H1 (cell line): ENCODE measurements at regions not wholly inside any gene's neighbourhood (a gene's known extent, or its start where the extent isn't known, plus 50 kb on each side); places are given as distances from the start of the nearest gene placed in this dataset.

Experiments
- CTCF ChIA-PET: fragments of 300-600 bp; sonication (Branson Sonifier 250); formaldehyde crosslinking; loops from one replicate; lab custom pipeline; 2021; ENCODE audit not compliant: partially characterized antibody; lab: Charles Lee
- POLR2A ChIA-PET: fragments of 300-600 bp; sonication (Branson Sonifier 250); formaldehyde crosslinking; loops from one replicate; lab custom pipeline; 2021; ENCODE audit warnings: inconsistent platforms; ENCODE audit not compliant: partially characterized antibody; lab: Charles Lee
- DNase-seq, 2 experiments: peaks; one replicate each; pipeline versions ENCODE4 v3.0.0 to v3.0.0-alpha.2; 2010 to 2022; ENCODE audit warnings: low spot score in 2 of 2, low read depth in 1 of 2, mixed read lengths in 1 of 2
- FAIRE-seq: peaks from 2 replicates; lab custom pipeline; 2011; peaks lifted over from hg19 to GRCh38; lab: Jason Lieb, UNC
- H2AFZ ChIP-seq: 2 replicates; pipeline ENCODE4 v1.8.1; 2012; ENCODE audit warnings: low read length, inconsistent platforms
- H2AK5ac ChIP-seq: 2 replicates; pipeline ENCODE4 v1.6.1; 2013; ENCODE audit warnings: low read depth, low read length
- H2BK120ac ChIP-seq: replicated peaks from 2 replicates; pipeline ENCODE3; 2013; ENCODE audit warnings: low read depth, low read length, inconsistent platforms
- H2BK12ac ChIP-seq: 2 replicates; pipeline ENCODE4 v1.6.1; 2013; ENCODE audit warnings: low read depth, low read length
- H2BK15ac ChIP-seq: 2 replicates; pipeline ENCODE4 v1.6.1; 2013; ENCODE audit warnings: low read length
- H2BK20ac ChIP-seq: 2 replicates; pipeline ENCODE4 v1.6.1; 2013; ENCODE audit warnings: low read length
- H2BK5ac ChIP-seq: 2 replicates; pipeline ENCODE4 v1.6.1; 2013; ENCODE audit warnings: low read depth, low read length
- H3K14ac ChIP-seq: 2 replicates; pipeline ENCODE4 v1.6.1; 2013; ENCODE audit warnings: inconsistent platforms; ENCODE audit not compliant: insufficient read length
- H3K18ac ChIP-seq: 2 replicates; pipeline ENCODE4 v1.6.1; 2013; ENCODE audit warnings: low read length; ENCODE audit errors: extremely low read depth
- H3K23ac ChIP-seq: 2 replicates; pipeline ENCODE4 v1.6.1; 2013; ENCODE audit warnings: inconsistent platforms; ENCODE audit not compliant: insufficient read length
- H3K23me2 ChIP-seq: 2 replicates; pipeline ENCODE4 v1.6.1; 2013; ENCODE audit warnings: low read depth, low read length
- H3K27ac ChIP-seq: 2 replicates; pipeline ENCODE4 v1.6.1; 2011; ENCODE audit warnings: low read depth, low read length, inconsistent platforms
- H3K27me3 ChIP-seq, 4 experiments: replicated peaks in 1 of 4; 1 replicate in 1 of 4; 2 replicates in 3 of 4; pipeline versions ENCODE4 v1.6.1 to v1.8.1; 2011 to 2013; ENCODE audit warnings: low read length in 3 of 4, mild to moderate bottlenecking in 3 of 4, inconsistent platforms in 2 of 4, mixed read lengths in 2 of 4, moderate library complexity in 1 of 4; ENCODE audit not compliant: control insufficient read depth in 3 of 4, insufficient read depth in 3 of 4; ENCODE audit errors: extremely low read depth in 1 of 4
- H3K36me3 ChIP-seq, 4 experiments: 2 replicates each; pipeline versions ENCODE4 v1.6.1 to v1.8.1; 2011 to 2013; ENCODE audit warnings: mild to moderate bottlenecking in 4 of 4, low read length in 3 of 4, moderate library complexity in 2 of 4, control low read depth in 1 of 4, inconsistent platforms in 1 of 4; ENCODE audit not compliant: insufficient read depth in 4 of 4, control insufficient read depth in 2 of 4
- H3K4ac ChIP-seq: replicated peaks from 2 replicates; pipeline ENCODE3; 2013; ENCODE audit warnings: low read length, low read depth, mixed read lengths, inconsistent platforms; ENCODE audit not compliant: insufficient read length
- H3K4me1 ChIP-seq, 4 experiments: replicated peaks in 1 of 4; 1 replicate in 1 of 4; 2 replicates in 3 of 4; pipeline versions ENCODE4 v1.6.1 to v1.8.1; 2011 to 2013; ENCODE audit warnings: low read length in 3 of 4, inconsistent platforms in 2 of 4, mixed read lengths in 1 of 4; ENCODE audit not compliant: insufficient read depth in 4 of 4, control insufficient read depth in 3 of 4
- H3K4me2 ChIP-seq, 2 experiments: 2 replicates each; pipeline versions ENCODE4 v1.6.1 to v1.8.1; 2011 to 2013; ENCODE audit warnings: low read depth in 2 of 2, low read length in 2 of 2, control low read depth in 1 of 2, inconsistent platforms in 1 of 2, mild to moderate bottlenecking in 1 of 2; ENCODE audit not compliant: insufficient read depth in 1 of 2
- H3K4me3 ChIP-seq, 4 experiments: fragments of 200-600, 300-600 bp in 1 of 4; sonication (generic), shearing (Covaris generic), sonication (Bioruptor Twin) in 1 of 4; 2 replicates each; pipeline versions ENCODE4 v1.5.1 to v1.8.1; 2011 to 2016; ENCODE audit warnings: low read length in 4 of 4, low read depth in 3 of 4, control low read depth in 2 of 4, inconsistent platforms in 2 of 4, mild to moderate bottlenecking in 2 of 4, mixed read lengths in 1 of 4, moderate library complexity in 1 of 4; ENCODE audit not compliant: insufficient read depth in 2 of 4; ENCODE audit errors: extremely low read depth in 1 of 4
- H3K56ac ChIP-seq: replicated peaks from 2 replicates; pipeline ENCODE3; 2013; ENCODE audit warnings: low read depth, mild to moderate bottlenecking, mixed read lengths, low read length, inconsistent platforms; ENCODE audit not compliant: insufficient read length
- H3K79me1 ChIP-seq: 2 replicates; pipeline ENCODE4 v1.6.1; 2013; ENCODE audit warnings: low read depth, low read length, control low read depth
- H3K79me2 ChIP-seq, 2 experiments: 2 replicates each; pipeline versions ENCODE4 v1.6.1 to v1.8.1; 2012 to 2013; ENCODE audit warnings: low read length in 2 of 2, mild to moderate bottlenecking in 2 of 2, inconsistent platforms in 1 of 2; ENCODE audit not compliant: insufficient read depth in 2 of 2, control insufficient read depth in 1 of 2
- H3K9ac ChIP-seq, 4 experiments: replicated peaks in 1 of 4; 1 replicate in 1 of 4; 2 replicates in 3 of 4; pipeline versions ENCODE4 v1.6.1 to v1.8.1; 2011 to 2013; ENCODE audit warnings: low read depth in 3 of 4, low read length in 3 of 4, control low read depth in 2 of 4, mild to moderate bottlenecking in 2 of 4, moderate library complexity in 2 of 4, inconsistent platforms in 1 of 4; ENCODE audit errors: extremely low read depth in 1 of 4
- H3K9me3 ChIP-seq, 2 experiments: 2 replicates each; pipeline versions ENCODE4 v1.6.1 to v1.8.1; 2012 to 2013; ENCODE audit warnings: mild to moderate bottlenecking in 2 of 2, moderate library complexity in 2 of 2, control low read depth in 1 of 2, inconsistent platforms in 1 of 2, low read depth in 1 of 2, low read length in 1 of 2, mixed read lengths in 1 of 2; ENCODE audit not compliant: insufficient read depth in 2 of 2
- H4K20me1 ChIP-seq, 2 experiments: replicated peaks in 1 of 2; 2 replicates each; pipeline versions ENCODE3 to v1.8.1; 2011 to 2013; ENCODE audit warnings: inconsistent platforms in 2 of 2, low read length in 2 of 2, mild to moderate bottlenecking in 1 of 2; ENCODE audit not compliant: insufficient read depth in 2 of 2, control insufficient read depth in 1 of 2
- H4K5ac ChIP-seq: 2 replicates; pipeline ENCODE4 v1.6.1; 2013; ENCODE audit warnings: low read length, low read depth, mixed read lengths, inconsistent platforms; ENCODE audit not compliant: insufficient read length
- H4K8ac ChIP-seq: 2 replicates; pipeline ENCODE4 v1.8.0; 2013; ENCODE audit warnings: mild to moderate bottlenecking, moderate library complexity, low read length, inconsistent platforms; ENCODE audit not compliant: insufficient read depth; ENCODE audit errors: extremely low read depth
- H4K91ac ChIP-seq: replicated peaks from 2 replicates; pipeline ENCODE3; 2013; ENCODE audit warnings: low read length, mixed read lengths, inconsistent platforms; ENCODE audit not compliant: insufficient read length
- BACH1 ChIP-seq: IDR thresholded peaks from 2 replicates; pipeline ENCODE4 v1.6.1; 2012; ENCODE audit warnings: low read length, improper control_type of control experiment
- BCL11A ChIP-seq, 2 experiments: IDR thresholded peaks; one replicate each; pipeline ENCODE4 v1.6.1; 2011; ENCODE audit warnings: low read depth in 2 of 2, low read length in 2 of 2, mild to moderate bottlenecking in 2 of 2
- CTBP2 ChIP-seq: IDR thresholded peaks from 2 replicates; pipeline ENCODE4 v1.7.0; 2011; ENCODE audit warnings: borderline replicate concordance, mild to moderate bottlenecking, moderate library complexity, mixed read lengths, low read length; ENCODE audit not compliant: insufficient read depth, insufficient read length
- GTF2F1 ChIP-seq: IDR thresholded peaks from 2 replicates; pipeline ENCODE4 v1.6.1; 2012; ENCODE audit warnings: low read depth, low read length, improper control_type of control experiment, borderline replicate concordance
- MAFK ChIP-seq: IDR thresholded peaks from 2 replicates; pipeline ENCODE4 v1.6.1; 2012; ENCODE audit warnings: low read depth, mild to moderate bottlenecking, improper control_type of control experiment, low read length
- NANOG ChIP-seq: IDR thresholded peaks from 2 replicates; pipeline ENCODE4 v1.6.1; 2011; ENCODE audit warnings: low read length, low read depth, mild to moderate bottlenecking, inconsistent platforms; ENCODE audit not compliant: insufficient read depth, poor library complexity, severe bottlenecking
- RFX5 ChIP-seq: IDR thresholded peaks from 2 replicates; pipeline ENCODE4 v1.6.1; 2011; ENCODE audit warnings: low read depth, low read length, improper control_type of control experiment, borderline replicate concordance
- RNF2 ChIP-seq: fragments of 200-900, 300-1000 bp; sonication (generic); IDR thresholded peaks from 2 replicates; pipeline ENCODE4 v1.7.1; 2016; ENCODE audit warnings: borderline replicate concordance, low read depth, mild to moderate bottlenecking, antibody characterized with exemption, low read length; ENCODE audit not compliant: poor library complexity, severe bottlenecking; ENCODE audit errors: missing control alignments
- RXRA ChIP-seq: IDR thresholded peaks from 2 replicates; pipeline ENCODE4 v1.6.1; 2011; ENCODE audit warnings: low read depth, mild to moderate bottlenecking, low read length, moderate library complexity; ENCODE audit not compliant: insufficient read depth
- SIN3A ChIP-seq, 2 experiments: IDR thresholded peaks in 1 of 2; conservative IDR thresholded peaks in 1 of 2; 2 replicates each; pipeline ENCODE4 v1.6.1; 2011 to 2012; ENCODE audit warnings: low read length in 2 of 2, improper control_type of control experiment in 1 of 2, low read depth in 1 of 2, mild to moderate bottlenecking in 1 of 2
- SIRT6 ChIP-seq: IDR thresholded peaks from one replicate; pipeline ENCODE4 v1.7.1; 2012; ENCODE audit warnings: low read length, inconsistent platforms
- TCF12 ChIP-seq: IDR thresholded peaks from 2 replicates; pipeline ENCODE4 v1.6.1; 2011; ENCODE audit warnings: low read depth, mild to moderate bottlenecking, low read length
- YY1 ChIP-seq: IDR thresholded peaks from 2 replicates; pipeline ENCODE4 v1.6.1; 2011; ENCODE audit warnings: low read depth, mild to moderate bottlenecking, low read length
- WGBS, 2 experiments: shearing (Covaris generic) in 1 of 2; methylation state at CpG; one replicate each; pipeline versions ENCODE4 v1.1.6 to v1.1.7; 2013 to 2015; ENCODE audit warnings: low lambda C conversion rate in 2 of 2, mixed read lengths in 2 of 2, inconsistent platforms in 1 of 2, low coverage in 1 of 2, missing lambda C conversion rate in 1 of 2; ENCODE audit not compliant: insufficient replicate concordance in 2 of 2, insufficient coverage in 1 of 2, insufficient read length in 1 of 2; ENCODE audit errors: extremely low coverage in 1 of 2, missing lambda C conversion rate in 1 of 2; 5-methylcytosine and 5-hydroxymethylcytosine counted together

DNA sequence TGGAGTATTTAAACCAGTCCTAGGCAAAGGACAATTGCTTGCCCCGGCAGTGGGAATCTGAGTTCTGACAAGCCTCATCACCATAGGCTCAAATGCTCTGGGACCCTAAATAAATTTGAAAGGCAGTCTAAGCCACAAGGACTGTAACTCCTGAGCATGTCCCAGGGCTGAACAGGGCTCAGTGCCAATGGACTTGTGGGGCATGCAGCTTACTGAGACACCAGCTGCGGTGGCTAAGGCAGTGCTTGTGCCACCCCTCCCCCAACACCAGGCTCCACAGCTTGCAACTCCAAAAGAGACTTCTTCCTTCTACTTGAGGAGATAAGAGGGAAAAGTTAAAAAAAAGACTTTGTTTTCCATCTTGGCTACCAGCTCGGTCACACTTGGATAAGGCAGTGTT is 289.7 kb upstream of the DCBLD2 start:
- H2BK20ac ChIP-seq: no peak overlapping the region
- POLR2A ChIA-PET: no interaction called here
- H2BK5ac ChIP-seq: no peak overlapping the region
- no peak overlapping the region for H3K9ac ChIP-seq
- no peaks in the 10 kb centered on the region for H3K79me1 ChIP-seq
- H4K8ac ChIP-seq: no peak overlapping the region
- H3K4me3 ChIP-seq: no peak overlapping the region
- H3K23me2 ChIP-seq: no peaks in the 10 kb centered on the region
- no peaks in the 10 kb centered on the region for H3K36me3 ChIP-seq
- no peak overlapping the region for H2BK120ac ChIP-seq
- peaks cover 0 to 1% (median 0%) of the 10 kb centered on the region in 4 experiments; a peak in 1 of 7 replicates for H3K27me3 ChIP-seq
- no peak overlapping the region for H3K4ac ChIP-seq
- H2BK12ac ChIP-seq: no peak overlapping the region
- H3K4me2 ChIP-seq: no peak overlapping the region
- TF ChIP-seq YY1: no peak
- no peak for TF ChIP-seq SIN3A (conservative IDR thresholded peaks at IDR 0.05 in 1 of 2, IDR thresholded peaks at IDR 0.05 in 1 of 2; ENCODE audit: low read depth in 1 of 2, low read length in 2 of 2)
- TF ChIP-seq RXRA: no peak
- no peak for TF ChIP-seq RNF2
- TF ChIP-seq BACH1: no peak
- no peak for TF ChIP-seq CTBP2
- no peak for TF ChIP-seq TCF12
- no peak for TF ChIP-seq RFX5
- TF ChIP-seq NANOG: no peak
- no peak for TF ChIP-seq SIRT6
- no peak for TF ChIP-seq BCL11A (IDR thresholded peaks at IDR 0.05; ENCODE audit: low read depth in 2 of 2, low read length in 2 of 2)
- no peak for TF ChIP-seq MAFK
- TF ChIP-seq GTF2F1: no peak
- TF ChIP-seq, all 59 proteins: peak for 0
- H4K91ac ChIP-seq: no peak overlapping the region
- DNase-seq (no peak), FAIRE-seq (no peak)
- H3K18ac ChIP-seq: no peak overlapping the region
- no peak overlapping the region for H2BK15ac ChIP-seq
- H3K79me2 ChIP-seq: no peaks in the 10 kb centered on the region
- no peak overlapping the region for H3K23ac ChIP-seq
- no peak overlapping the region; the same call in 1 of the 2 replicates for H2AFZ ChIP-seq
- no peaks in the 10 kb centered on the region for H4K20me1 ChIP-seq
- H3K14ac ChIP-seq: no peak overlapping the region
- no peak overlapping the region for H4K5ac ChIP-seq
- H3K9me3 ChIP-seq: no peaks in the 10 kb centered on the region
- H3K27ac ChIP-seq: no peak overlapping the region
- CTCF ChIA-PET: interaction anchor here (0.7 to 1.7 kb wide), 3 partner anchors 10 to 18 kb away, joined by 3 to 12 read pairs (median 5); no protein-coding TSS in a partner anchor
- no peak overlapping the region for H3K56ac ChIP-seq
- 98% methylated on average over 3 of the region's 3 CpGs; no CpG with 5 or more reads in 1 of the 2 experiments for WGBS, 2 experiments
- no peak overlapping the region for H2AK5ac ChIP-seq
- no peaks in the 10 kb centered on the region for H3K4me1 ChIP-seq
